Gastroesophageal sphincter (tissue), 3 donors: ENCODE measurements at regions not wholly inside any gene's neighbourhood (a gene's known extent, or its start where the extent isn't known, plus 50 kb on each side); places are given as distances from the start of the nearest gene placed in this dataset.

Source experiments
- CTCF ChIP-seq, 4 experiments: fragments of 200-600 bp in 2 of 4; fragments of 450-650 bp in 2 of 4; sonication (generic) in 1 of 4; IDR thresholded peaks; one replicate each; pipeline ENCODE4 v1.5.1; 2017 to 2019; ENCODE audit warnings: antibody characterized with exemption in 4 of 4, mild to moderate bottlenecking in 2 of 4, moderate library complexity in 2 of 4
- EP300 ChIP-seq: sonication (generic); formaldehyde crosslinking; IDR thresholded peaks from one replicate; pipeline ENCODE4 v1.6.1; 2017; ENCODE audit warnings: antibody characterized with exemption, mild to moderate bottlenecking
- POLR2A ChIP-seq, 2 donors: fragments of 450-650 bp; IDR thresholded peaks; one replicate each; pipeline ENCODE4 v1.6.1; 2017; ENCODE audit warnings: antibody characterized with exemption in 2 of 2, mild to moderate bottlenecking in 2 of 2, moderate library complexity in 1 of 2
- POLR2AphosphoS5 ChIP-seq: sonication (generic); formaldehyde crosslinking; IDR thresholded peaks from one replicate; pipeline ENCODE4 v1.6.1; 2017; ENCODE audit warnings: antibody characterized with exemption

DNA sequence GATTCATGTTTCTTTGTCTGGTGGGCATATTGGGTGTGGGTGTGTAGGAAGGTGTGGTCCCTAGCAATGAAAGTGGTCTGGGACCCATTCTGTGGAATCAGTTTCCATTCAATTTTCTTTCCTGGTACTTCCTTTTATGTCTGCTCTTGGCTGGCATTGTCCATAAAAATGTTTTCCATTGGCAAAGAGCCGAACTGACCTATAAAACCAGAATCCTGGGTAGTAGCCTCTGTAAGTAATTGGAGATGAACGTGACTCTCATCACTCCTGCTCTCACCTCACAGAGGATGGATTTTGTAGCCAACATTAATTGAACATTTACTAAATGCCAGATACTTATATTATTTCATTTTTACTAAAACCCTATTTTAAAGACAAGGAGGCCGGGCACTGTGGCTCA lies 66.5 kb upstream of the IRX3 start:
- TF ChIP-seq POLR2A (IDR thresholded peaks at IDR 0.05) (no peak), POLR2AphosphoS5 (no peak), CTCF (IDR thresholded peaks at IDR 0.05) (no peak), EP300 (no peak)
